GM12878 (cell line): ENCODE measurements at regions not wholly inside any gene's neighbourhood (a gene's known extent, or its start where the extent isn't known, plus 50 kb on each side); places are given as distances from the start of the nearest gene placed in this dataset.
A peak's percentile ranks its signal among the peaks of the same experiment; 100 is the strongest.

ENCODE experiments used
- ASH2L ChIP-seq: fragments of 300-600, 200-600 bp; sonication (generic); IDR thresholded peaks from 2 replicates; pipeline ENCODE4 v1.6.1; 2017; ENCODE audit warnings: low read depth, mild to moderate bottlenecking, borderline replicate concordance
- CHD4 ChIP-seq: fragments of 200-600 bp; sonication (generic); IDR thresholded peaks from 2 replicates; pipeline ENCODE4 v1.6.1; 2016; ENCODE audit warnings: mild to moderate bottlenecking
- EGR1 ChIP-seq, 2 experiments: IDR thresholded peaks; 1 replicate in 1 of 2; 2 replicates in 1 of 2; pipeline ENCODE4 v1.6.1; 2011 to 2012; ENCODE audit warnings: low read depth in 2 of 2, low read length in 2 of 2, borderline replicate concordance in 1 of 2, mild to moderate bottlenecking in 1 of 2, moderate library complexity in 1 of 2
- HDGF ChIP-seq: fragments of 450-650 bp; IDR thresholded peaks from 2 replicates; pipeline ENCODE4 v1.6.1; 2016; ENCODE audit warnings: antibody characterized with exemption
- IRF4 ChIP-seq: IDR thresholded peaks from 2 replicates; pipeline ENCODE4 v1.6.1; 2011; ENCODE audit warnings: low read depth, low read length
- KDM1A ChIP-seq: fragments of 200-600 bp; sonication (generic); IDR thresholded peaks from 2 replicates; pipeline ENCODE4 v1.6.1; 2016; ENCODE audit warnings: borderline replicate concordance
- MYB ChIP-seq: fragments of 150-350 bp; IDR thresholded peaks from 2 replicates; pipeline ENCODE4 v1.6.1; 2014; ENCODE audit warnings: mild to moderate bottlenecking, low read depth, low read length, borderline replicate concordance
- NRF1 ChIP-seq: conservative IDR thresholded peaks from 2 replicates; pipeline ENCODE4 v1.6.1; 2011; ENCODE audit warnings: mild to moderate bottlenecking, low read depth, low read length, improper control_type of control experiment
- RAD21 ChIP-seq: IDR thresholded peaks from 2 replicates; pipeline ENCODE4 v1.6.1; 2011; ENCODE audit warnings: mild to moderate bottlenecking, low read depth, low read length, moderate library complexity; ENCODE audit not compliant: insufficient read depth
- RUNX3 ChIP-seq: IDR thresholded peaks from 2 replicates; pipeline ENCODE4 v1.6.1; 2012; ENCODE audit warnings: low read length, inconsistent platforms
- SPI1 ChIP-seq: IDR thresholded peaks from 2 replicates; pipeline ENCODE4 v1.6.1; 2011; ENCODE audit warnings: low read depth, mild to moderate bottlenecking, low read length, moderate library complexity, borderline replicate concordance; ENCODE audit not compliant: insufficient read depth
- SUPT20H ChIP-seq: IDR thresholded peaks from 2 replicates; pipeline ENCODE4 v1.6.1; 2011; ENCODE audit warnings: low read depth, mild to moderate bottlenecking, low read length, moderate library complexity, borderline replicate concordance; ENCODE audit not compliant: control insufficient read depth
- ZNF207 ChIP-seq: fragments of 450-650 bp; IDR thresholded peaks from 2 replicates; pipeline ENCODE4 v1.6.1; 2014; ENCODE audit warnings: antibody characterized with exemption, mild to moderate bottlenecking, borderline replicate concordance
- ZNF24 ChIP-seq: fragments of 450-650 bp; IDR thresholded peaks from 2 replicates; pipeline ENCODE4 v1.6.1; 2017; ENCODE audit warnings: antibody characterized with exemption, mild to moderate bottlenecking
- TF ChIP-seq, protein P1 (sequence below), 3 experiments: IDR thresholded peaks in 2 of 3; conservative IDR thresholded peaks in 1 of 3; 2 replicates each; pipeline ENCODE4 v1.5.1; 2011; ENCODE audit warnings: low read depth in 3 of 3, low read length in 3 of 3, mild to moderate bottlenecking in 3 of 3, control low read depth in 2 of 3, moderate library complexity in 2 of 3, inconsistent platforms in 1 of 3, mixed read lengths in 1 of 3; ENCODE audit not compliant: control insufficient read depth in 2 of 3, insufficient read depth in 1 of 3; ENCODE audit errors: extremely low read depth in 1 of 3
- TF ChIP-seq, protein P2 (sequence below): IDR thresholded peaks from 2 replicates; pipeline ENCODE4 v1.6.1; 2012; ENCODE audit warnings: mild to moderate bottlenecking, low read depth, low read length
- TF ChIP-seq, protein P3 (sequence below): fragments of 450-650 bp; IDR thresholded peaks from 2 replicates; pipeline ENCODE4 v1.6.1; 2017; ENCODE audit warnings: mild to moderate bottlenecking, moderate library complexity
- TF ChIP-seq, protein P4 (sequence below): IDR thresholded peaks from 2 replicates; pipeline ENCODE4 v1.6.1; 2012; ENCODE audit warnings: low read depth, low read length, improper control_type of control experiment

DNA sequence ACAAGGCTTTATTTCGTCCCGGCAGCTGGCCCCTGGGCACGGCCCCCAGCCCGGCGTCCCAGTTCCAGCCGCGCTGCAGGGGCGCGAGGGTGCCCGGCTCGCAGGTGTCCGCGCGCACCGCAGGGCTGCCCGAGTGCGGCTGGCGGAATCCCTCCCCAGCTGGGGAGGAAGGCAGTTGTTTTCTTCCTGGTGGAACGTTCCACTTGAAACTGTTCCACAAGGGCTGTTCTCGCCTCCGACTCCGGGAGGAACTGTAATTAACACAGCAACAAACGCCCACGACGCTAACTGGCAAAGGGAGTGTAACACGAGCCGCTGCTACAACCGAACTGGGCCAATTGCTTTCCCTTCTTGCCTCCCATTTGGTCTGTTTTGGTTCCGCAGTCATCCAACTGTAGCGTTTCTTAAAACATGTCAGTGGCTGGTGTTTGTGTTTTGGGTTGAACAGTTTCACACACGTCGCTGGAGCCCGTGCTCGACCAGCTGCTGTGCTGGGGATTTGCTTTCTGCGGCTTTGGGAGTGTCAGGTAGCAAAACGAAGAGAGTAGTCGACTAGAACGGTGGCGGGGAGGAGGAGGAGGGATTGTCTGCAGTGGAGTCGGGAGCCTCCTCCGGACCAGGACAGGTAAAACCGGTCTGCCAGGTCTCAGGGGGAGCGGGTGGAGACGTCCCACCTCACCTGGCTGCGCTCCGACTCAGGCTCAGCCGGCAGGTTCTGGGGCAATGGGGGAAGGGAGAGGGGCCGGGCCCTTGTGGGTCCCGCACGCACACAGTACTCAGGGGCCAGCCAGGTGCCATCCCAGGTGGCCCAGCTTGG is 131.6 kb upstream of the NIPBL start (continued):
- TF ChIP-seq, protein P1, sequence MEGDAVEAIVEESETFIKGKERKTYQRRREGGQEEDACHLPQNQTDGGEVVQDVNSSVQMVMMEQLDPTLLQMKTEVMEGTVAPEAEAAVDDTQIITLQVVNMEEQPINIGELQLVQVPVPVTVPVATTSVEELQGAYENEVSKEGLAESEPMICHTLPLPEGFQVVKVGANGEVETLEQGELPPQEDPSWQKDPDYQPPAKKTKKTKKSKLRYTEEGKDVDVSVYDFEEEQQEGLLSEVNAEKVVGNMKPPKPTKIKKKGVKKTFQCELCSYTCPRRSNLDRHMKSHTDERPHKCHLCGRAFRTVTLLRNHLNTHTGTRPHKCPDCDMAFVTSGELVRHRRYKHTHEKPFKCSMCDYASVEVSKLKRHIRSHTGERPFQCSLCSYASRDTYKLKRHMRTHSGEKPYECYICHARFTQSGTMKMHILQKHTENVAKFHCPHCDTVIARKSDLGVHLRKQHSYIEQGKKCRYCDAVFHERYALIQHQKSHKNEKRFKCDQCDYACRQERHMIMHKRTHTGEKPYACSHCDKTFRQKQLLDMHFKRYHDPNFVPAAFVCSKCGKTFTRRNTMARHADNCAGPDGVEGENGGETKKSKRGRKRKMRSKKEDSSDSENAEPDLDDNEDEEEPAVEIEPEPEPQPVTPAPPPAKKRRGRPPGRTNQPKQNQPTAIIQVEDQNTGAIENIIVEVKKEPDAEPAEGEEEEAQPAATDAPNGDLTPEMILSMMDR (IDR thresholded peaks at IDR 0.05 in 2 of 3, conservative IDR thresholded peaks at IDR 0.05 in 1 of 3; ENCODE audit: control insufficient read depth in 2 of 3, extremely low read depth in 1 of 3, insufficient read depth in 1 of 3, low read depth in 3 of 3, low read length in 3 of 3): no peak
- TF ChIP-seq RUNX3 (no peak), EGR1 (IDR thresholded peaks at IDR 0.05; ENCODE audit: borderline replicate concordance in 1 of 2, low read depth in 2 of 2, low read length in 2 of 2) (0 out of 3 replicates have a peak, but pooled peaks of 1 of the 2 experiments have one; percentile 5), HDGF (no peak), IRF4 (no peak), ZNF207 (no peak), SPI1 (0 out of 2 replicates have a peak, but pooled peaks have one; percentile 21), SUPT20H (no peak), KDM1A (no peak), ZNF24 (no peak), NRF1 (no peak), MYB (no peak), RAD21 (peak; percentile 53; the same call in 1 of the 2 replicates), ASH2L (no peak), CHD4 (no peak)
- TF ChIP-seq, protein P2, sequence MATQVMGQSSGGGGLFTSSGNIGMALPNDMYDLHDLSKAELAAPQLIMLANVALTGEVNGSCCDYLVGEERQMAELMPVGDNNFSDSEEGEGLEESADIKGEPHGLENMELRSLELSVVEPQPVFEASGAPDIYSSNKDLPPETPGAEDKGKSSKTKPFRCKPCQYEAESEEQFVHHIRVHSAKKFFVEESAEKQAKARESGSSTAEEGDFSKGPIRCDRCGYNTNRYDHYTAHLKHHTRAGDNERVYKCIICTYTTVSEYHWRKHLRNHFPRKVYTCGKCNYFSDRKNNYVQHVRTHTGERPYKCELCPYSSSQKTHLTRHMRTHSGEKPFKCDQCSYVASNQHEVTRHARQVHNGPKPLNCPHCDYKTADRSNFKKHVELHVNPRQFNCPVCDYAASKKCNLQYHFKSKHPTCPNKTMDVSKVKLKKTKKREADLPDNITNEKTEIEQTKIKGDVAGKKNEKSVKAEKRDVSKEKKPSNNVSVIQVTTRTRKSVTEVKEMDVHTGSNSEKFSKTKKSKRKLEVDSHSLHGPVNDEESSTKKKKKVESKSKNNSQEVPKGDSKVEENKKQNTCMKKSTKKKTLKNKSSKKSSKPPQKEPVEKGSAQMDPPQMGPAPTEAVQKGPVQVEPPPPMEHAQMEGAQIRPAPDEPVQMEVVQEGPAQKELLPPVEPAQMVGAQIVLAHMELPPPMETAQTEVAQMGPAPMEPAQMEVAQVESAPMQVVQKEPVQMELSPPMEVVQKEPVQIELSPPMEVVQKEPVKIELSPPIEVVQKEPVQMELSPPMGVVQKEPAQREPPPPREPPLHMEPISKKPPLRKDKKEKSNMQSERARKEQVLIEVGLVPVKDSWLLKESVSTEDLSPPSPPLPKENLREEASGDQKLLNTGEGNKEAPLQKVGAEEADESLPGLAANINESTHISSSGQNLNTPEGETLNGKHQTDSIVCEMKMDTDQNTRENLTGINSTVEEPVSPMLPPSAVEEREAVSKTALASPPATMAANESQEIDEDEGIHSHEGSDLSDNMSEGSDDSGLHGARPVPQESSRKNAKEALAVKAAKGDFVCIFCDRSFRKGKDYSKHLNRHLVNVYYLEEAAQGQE: no peak
- TF ChIP-seq, protein P3, sequence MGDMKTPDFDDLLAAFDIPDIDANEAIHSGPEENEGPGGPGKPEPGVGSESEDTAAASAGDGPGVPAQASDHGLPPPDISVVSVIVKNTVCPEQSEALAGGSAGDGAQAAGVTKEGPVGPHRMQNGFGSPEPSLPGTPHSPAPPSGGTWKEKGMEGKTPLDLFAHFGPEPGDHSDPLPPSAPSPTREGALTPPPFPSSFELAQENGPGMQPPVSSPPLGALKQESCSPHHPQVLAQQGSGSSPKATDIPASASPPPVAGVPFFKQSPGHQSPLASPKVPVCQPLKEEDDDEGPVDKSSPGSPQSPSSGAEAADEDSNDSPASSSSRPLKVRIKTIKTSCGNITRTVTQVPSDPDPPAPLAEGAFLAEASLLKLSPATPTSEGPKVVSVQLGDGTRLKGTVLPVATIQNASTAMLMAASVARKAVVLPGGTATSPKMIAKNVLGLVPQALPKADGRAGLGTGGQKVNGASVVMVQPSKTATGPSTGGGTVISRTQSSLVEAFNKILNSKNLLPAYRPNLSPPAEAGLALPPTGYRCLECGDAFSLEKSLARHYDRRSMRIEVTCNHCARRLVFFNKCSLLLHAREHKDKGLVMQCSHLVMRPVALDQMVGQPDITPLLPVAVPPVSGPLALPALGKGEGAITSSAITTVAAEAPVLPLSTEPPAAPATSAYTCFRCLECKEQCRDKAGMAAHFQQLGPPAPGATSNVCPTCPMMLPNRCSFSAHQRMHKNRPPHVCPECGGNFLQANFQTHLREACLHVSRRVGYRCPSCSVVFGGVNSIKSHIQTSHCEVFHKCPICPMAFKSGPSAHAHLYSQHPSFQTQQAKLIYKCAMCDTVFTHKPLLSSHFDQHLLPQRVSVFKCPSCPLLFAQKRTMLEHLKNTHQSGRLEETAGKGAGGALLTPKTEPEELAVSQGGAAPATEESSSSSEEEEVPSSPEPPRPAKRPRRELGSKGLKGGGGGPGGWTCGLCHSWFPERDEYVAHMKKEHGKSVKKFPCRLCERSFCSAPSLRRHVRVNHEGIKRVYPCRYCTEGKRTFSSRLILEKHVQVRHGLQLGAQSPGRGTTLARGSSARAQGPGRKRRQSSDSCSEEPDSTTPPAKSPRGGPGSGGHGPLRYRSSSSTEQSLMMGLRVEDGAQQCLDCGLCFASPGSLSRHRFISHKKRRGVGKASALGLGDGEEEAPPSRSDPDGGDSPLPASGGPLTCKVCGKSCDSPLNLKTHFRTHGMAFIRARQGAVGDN: no peak
- TF ChIP-seq, protein P4, sequence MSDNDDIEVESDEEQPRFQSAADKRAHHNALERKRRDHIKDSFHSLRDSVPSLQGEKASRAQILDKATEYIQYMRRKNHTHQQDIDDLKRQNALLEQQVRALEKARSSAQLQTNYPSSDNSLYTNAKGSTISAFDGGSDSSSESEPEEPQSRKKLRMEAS: no peak
